K562 (cell line): ENCODE measurements at regions not wholly inside any gene's neighbourhood (a gene's known extent, or its start where the extent isn't known, plus 50 kb on each side); places are given as distances from the start of the nearest gene placed in this dataset.

Experiments used
- CHD2 ChIP-seq: IDR thresholded peaks from 2 replicates; pipeline ENCODE4 v1.6.1; 2011; ENCODE audit warnings: low read depth, low read length
- MAFF ChIP-seq: IDR thresholded peaks from 2 replicates; pipeline ENCODE4 v1.6.1; 2012; ENCODE audit warnings: low read length, improper control_type of control experiment
- MEIS2 ChIP-seq: fragments of 450-650 bp; IDR thresholded peaks from 2 replicates; pipeline ENCODE4 v1.6.1; 2014; ENCODE audit warnings: mild to moderate bottlenecking; ENCODE audit not compliant: partially characterized antibody
- NFYB ChIP-seq: IDR thresholded peaks from 2 replicates; pipeline ENCODE4 v1.6.1; 2011; ENCODE audit warnings: mild to moderate bottlenecking, moderate library complexity; ENCODE audit not compliant: insufficient read length; ENCODE audit errors: extremely low read depth
- PATZ1 ChIP-seq: fragments of 250-450 bp; sonication (Bioruptor Pico); IDR thresholded peaks from 2 replicates; pipeline ENCODE4 v1.5.0; 2020; ENCODE audit warnings: mild to moderate bottlenecking, borderline replicate concordance
- RNF2 ChIP-seq: sonication (generic); IDR thresholded peaks from 2 replicates; pipeline ENCODE4 v1.6.1; 2016
- TBP ChIP-seq: optimal IDR thresholded peaks from 2 replicates; pipeline ENCODE3; 2011; ENCODE audit warnings: low read depth, low read length, improper control_type of control experiment
- ZNF23 ChIP-seq: fragments of 250-450 bp; sonication (Bioruptor Pico); IDR thresholded peaks from 2 replicates; pipeline ENCODE4 v1.4.0; 2020; ENCODE audit warnings: mild to moderate bottlenecking
- ZNF780A ChIP-seq: fragments of 250-450 bp; sonication (Bioruptor Pico); IDR thresholded peaks from 2 replicates; pipeline ENCODE4 v1.5.0; 2021; ENCODE audit warnings: mild to moderate bottlenecking
- ZZZ3 ChIP-seq: fragments of 450-650 bp; IDR thresholded peaks from 2 replicates; pipeline ENCODE4 v1.6.1; 2016; ENCODE audit warnings: antibody characterized with exemption, mild to moderate bottlenecking, moderate library complexity

DNA sequence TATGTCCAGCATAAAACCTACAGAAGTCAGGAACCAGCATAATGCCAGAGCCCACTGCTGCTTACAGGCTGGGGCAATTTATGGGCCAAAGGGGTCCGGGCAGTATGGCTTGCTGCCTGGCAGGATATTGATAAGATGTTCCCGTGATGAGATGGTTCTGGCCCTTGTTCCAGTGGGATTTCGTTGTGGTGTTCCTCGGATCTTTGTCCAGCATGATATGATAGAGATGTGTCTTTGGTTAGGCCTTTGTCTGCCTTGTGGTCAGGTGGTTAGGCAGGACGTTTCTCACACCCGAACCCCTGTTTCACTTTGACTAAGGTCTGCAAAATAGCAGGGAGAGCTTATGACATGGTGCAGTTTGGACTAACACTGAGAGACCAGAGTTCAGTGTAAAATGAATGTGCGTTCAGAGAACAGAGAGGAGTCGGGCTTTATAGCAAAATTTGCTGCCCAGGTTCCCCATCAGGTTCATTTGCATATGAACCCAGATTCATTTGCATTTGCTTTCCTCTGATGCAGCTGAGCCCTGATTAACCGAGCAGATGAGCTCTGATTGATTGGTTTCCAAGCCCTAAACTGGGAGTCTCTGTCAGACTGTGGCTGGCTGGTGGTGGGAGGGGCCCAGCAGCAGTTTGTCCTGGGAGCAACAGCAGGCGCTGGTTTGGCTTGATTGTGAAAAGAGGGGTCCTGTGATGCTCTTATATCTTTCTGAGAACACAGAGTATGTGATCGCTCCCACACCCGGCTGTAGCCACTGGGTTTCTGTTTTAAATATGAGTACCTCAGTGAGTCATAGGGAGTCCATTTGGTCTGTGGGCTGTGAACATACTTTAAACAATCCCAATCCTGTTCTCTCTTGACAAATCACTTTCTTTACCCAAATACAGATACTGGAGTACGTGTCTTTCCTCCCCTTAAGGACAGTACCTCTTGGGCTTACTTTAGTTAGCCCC lies 156.3 kb upstream of the PZP start:
- TF ChIP-seq ZNF780A (CRISPR knock-in tag) (no peak), MEIS2 (peak; percentile 15), RNF2 (peak; percentile 66; the same call in 1 of the 2 replicates), TBP (peak; percentile 86), CHD2 (no peak), NFYB (no peak), MAFF (no peak), ZNF23 (no peak), PATZ1 (CRISPR knock-in tag) (no peak), ZZZ3 (no peak)
